Panc1 (cell line): ENCODE measurements at regions not wholly inside any gene's neighbourhood (a gene's known extent, or its start where the extent isn't known, plus 50 kb on each side); places are given as distances from the start of the nearest gene placed in this dataset.

ENCODE experiments used
- ATAC-seq: fragments of 200-7000 bp; cut with Tn5 transposase; 2 replicates; pipeline ENCODE4 v1.9.1; 2020; ENCODE audit warnings: mild to moderate bottlenecking, moderate library complexity
- BruUV-seq: library from RNA; stranded (reverse); fragments of 400-500 nt; replicated peaks from 2 replicates; lab custom pipeline; 2021; lab: Mats Ljungman, UMichigan
- CTCF ChIA-PET: fragments of 300-600 bp; sonication (Branson Sonifier 250); formaldehyde crosslinking; loops from one replicate; lab custom pipeline; 2022; ENCODE audit warnings: antibody characterized with exemption; lab: Charles Lee
- POLR2A ChIA-PET: fragments of 300-600 bp; sonication (Branson Sonifier 250); formaldehyde crosslinking; loops from one replicate; lab custom pipeline; 2022; ENCODE audit warnings: antibody characterized with exemption; lab: Charles Lee
- DNase-seq: peaks from one replicate; pipeline ENCODE4 v3.0.0-alpha.2; 2010; ENCODE audit warnings: low read depth, low spot score
- H3K27ac ChIP-seq: 2 replicates; pipeline ENCODE4 v1.5.1; 2011; ENCODE audit warnings: mild to moderate bottlenecking, low read length, inconsistent platforms
- H3K27me3 ChIP-seq: fragments of 200-500 bp; sonication (Bioruptor generic); 2 replicates; pipeline ENCODE4 v1.6.0; 2014; ENCODE audit warnings: low read length, inconsistent platforms; ENCODE audit not compliant: control insufficient read depth, insufficient read depth
- H3K36me3 ChIP-seq: fragments of 200-500 bp; sonication (Bioruptor generic); 2 replicates; pipeline ENCODE4 v1.5.1; 2014; ENCODE audit warnings: inconsistent platforms, mild to moderate bottlenecking, low read length, moderate library complexity; ENCODE audit not compliant: control insufficient read depth, insufficient read depth
- H3K4me1 ChIP-seq: 2 replicates; pipeline ENCODE4 v1.5.1; 2011; ENCODE audit warnings: inconsistent platforms, mild to moderate bottlenecking, low read length, moderate library complexity; ENCODE audit not compliant: control insufficient read depth, insufficient read depth
- H3K4me3 ChIP-seq, 2 experiments: 2 replicates each; pipeline ENCODE4 v1.5.1; 2011 to 2012; ENCODE audit warnings: low read depth in 2 of 2, low read length in 2 of 2, mild to moderate bottlenecking in 2 of 2, inconsistent platforms in 1 of 2, moderate library complexity in 1 of 2
- H3K9me3 ChIP-seq: fragments of 200-500 bp; sonication (Bioruptor generic); 2 replicates; pipeline ENCODE4 v1.5.1; 2014; ENCODE audit warnings: low read depth, mild to moderate bottlenecking, inconsistent platforms, low read length, moderate library complexity; ENCODE audit not compliant: control insufficient read depth, insufficient read depth
- POLR2AphosphoS5 ChIP-seq: IDR thresholded peaks from 2 replicates; pipeline ENCODE4 v1.6.1; 2012; ENCODE audit warnings: mild to moderate bottlenecking, low read depth, low read length, moderate library complexity
- REST ChIP-seq, 2 experiments: IDR thresholded peaks; 2 replicates each; pipeline ENCODE4 v1.6.1; 2011 to 2012; ENCODE audit warnings: low read depth in 2 of 2, control low read depth in 1 of 2, low read length in 1 of 2, mild to moderate bottlenecking in 1 of 2, moderate library complexity in 1 of 2; ENCODE audit not compliant: insufficient read depth in 1 of 2
- SIN3A ChIP-seq: IDR thresholded peaks from 2 replicates; pipeline ENCODE4 v1.6.1; 2012; ENCODE audit warnings: low read depth, mild to moderate bottlenecking, low read length, moderate library complexity, borderline replicate concordance; ENCODE audit not compliant: insufficient read depth
- TCF7L2 ChIP-seq: IDR thresholded peaks from 2 replicates; pipeline ENCODE4 v1.6.1; 2011; ENCODE audit warnings: mild to moderate bottlenecking, low read depth, low read length, inconsistent platforms
- in situ Hi-C: cut with HindIII; loops from 2 replicates; pipeline ENCODE4 v1.10.0; 2016; ENCODE audit warnings: low sequenced_read_pairs, low pct_unique_long_range_greater_than_20kb
- intact Hi-C: fragments of 100-400 bp; cut with micrococcal nuclease; formaldehyde crosslinking; loops from one replicate; pipeline ENCODE4 v1.10.0; 2022; ENCODE audit not compliant: unreplicated experiment
- TF ChIP-seq, protein P1 (sequence below): fragments of 450-650 bp; IDR thresholded peaks from 2 replicates; pipeline ENCODE4 v1.5.1; 2017; ENCODE audit warnings: mild to moderate bottlenecking

GRCh38 chr1:185601189-185601588, 133.0 kb upstream of the HMCN1 start:
- H3K27ac ChIP-seq = peak overlapping the region; percentile 29; the same call in 1 of the 2 replicates
- BruUV-seq = no TSS peak
- ATAC-seq (no peak), DNase-seq (no peak)
- H3K9me3 ChIP-seq = no peaks in the 10 kb centered on the region
- no peaks in the 10 kb centered on the region for H3K27me3 ChIP-seq
- H3K4me3 ChIP-seq = no peak overlapping the region
- intact Hi-C loops = loop anchor here (5.0 kb wide), 1 partner anchor 246 kb away; no protein-coding TSS in a partner anchor
- in situ Hi-C loops = no loop called here
- no peaks in the 10 kb centered on the region for H3K4me1 ChIP-seq
- ChIA-PET CTCF (no interaction called here), POLR2A (no interaction called here)
- TF ChIP-seq, protein P1, sequence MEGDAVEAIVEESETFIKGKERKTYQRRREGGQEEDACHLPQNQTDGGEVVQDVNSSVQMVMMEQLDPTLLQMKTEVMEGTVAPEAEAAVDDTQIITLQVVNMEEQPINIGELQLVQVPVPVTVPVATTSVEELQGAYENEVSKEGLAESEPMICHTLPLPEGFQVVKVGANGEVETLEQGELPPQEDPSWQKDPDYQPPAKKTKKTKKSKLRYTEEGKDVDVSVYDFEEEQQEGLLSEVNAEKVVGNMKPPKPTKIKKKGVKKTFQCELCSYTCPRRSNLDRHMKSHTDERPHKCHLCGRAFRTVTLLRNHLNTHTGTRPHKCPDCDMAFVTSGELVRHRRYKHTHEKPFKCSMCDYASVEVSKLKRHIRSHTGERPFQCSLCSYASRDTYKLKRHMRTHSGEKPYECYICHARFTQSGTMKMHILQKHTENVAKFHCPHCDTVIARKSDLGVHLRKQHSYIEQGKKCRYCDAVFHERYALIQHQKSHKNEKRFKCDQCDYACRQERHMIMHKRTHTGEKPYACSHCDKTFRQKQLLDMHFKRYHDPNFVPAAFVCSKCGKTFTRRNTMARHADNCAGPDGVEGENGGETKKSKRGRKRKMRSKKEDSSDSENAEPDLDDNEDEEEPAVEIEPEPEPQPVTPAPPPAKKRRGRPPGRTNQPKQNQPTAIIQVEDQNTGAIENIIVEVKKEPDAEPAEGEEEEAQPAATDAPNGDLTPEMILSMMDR = no peak
- TF ChIP-seq SIN3A = no peak
- no peak for TF ChIP-seq REST (IDR thresholded peaks at IDR 0.05; ENCODE audit: insufficient read depth in 1 of 2, low read depth in 2 of 2, low read length in 1 of 2)
- no peak for TF ChIP-seq POLR2AphosphoS5
- no peak for TF ChIP-seq TCF7L2
- H3K36me3 ChIP-seq = no peaks in the 10 kb centered on the region

- POLR2A ChIA-PET = interaction anchor here (0.7 kb wide), 1 partner anchor 11 kb away, joined by 3 read pairs; no protein-coding TSS in a partner anchor
Observed at GRCh38 chr1:185600641-185601040, 133.6 kb upstream of the HMCN1 start.

More at GRCh38 chr1:185600641-185601040, 133.6 kb upstream of the HMCN1 start:
- no peak overlapping the region for H3K27ac ChIP-seq
- no TSS peak for BruUV-seq
- intact Hi-C loops = loop anchor here (5.0 kb wide), 1 partner anchor 247 kb away; no protein-coding TSS in a partner anchor
- no peaks in the 10 kb centered on the region for H3K27me3 ChIP-seq
- ATAC-seq = no peak
- TF ChIP-seq, protein P1 = no peak
- TF ChIP-seq REST (IDR thresholded peaks at IDR 0.05; ENCODE audit: insufficient read depth in 1 of 2, low read depth in 2 of 2, low read length in 1 of 2) = no peak
- no peak for TF ChIP-seq POLR2AphosphoS5
- TF ChIP-seq SIN3A = no peak
- TF ChIP-seq TCF7L2 = no peak
- H3K9me3 ChIP-seq = no peaks in the 10 kb centered on the region
- DNase-seq = no peak
- no peaks in the 10 kb centered on the region; the same call in 1 of the 2 replicates for H3K4me1 ChIP-seq
- CTCF ChIA-PET = no interaction called here
- no peaks in the 10 kb centered on the region for H3K36me3 ChIP-seq
- in situ Hi-C loops = no loop called here
- no peak overlapping the region for H3K4me3 ChIP-seq
